ENCODE measurements at regions not wholly inside any gene's neighbourhood (a gene's known extent, or its start where the extent isn't known, plus 50 kb on each side); places are given as distances from the start of the nearest gene placed in this dataset.

GRCh38 chr4:176920694-176921093 lies 128.0 kb upstream of the VEGFC start:
- in situ Hi-C loops (cut with HindIII; ENCODE audit: extremely low pct_ligation_motif_present, low pct_unique_long_range_greater_than_20kb) (no loop called here), intact Hi-C loops (cut with micrococcal nuclease; ENCODE audit: unreplicated experiment) (no loop called here)
- no peaks in the 10 kb centered on the region for H3K79me2 ChIP-seq (ENCODE audit: insufficient read depth, low read length)
- H2AFZ ChIP-seq (ENCODE audit: low read length): no peak overlapping the region
- no TSS peak for BruUV-seq (replicated peaks)
- FAIRE-seq (no peak), DNase-seq (ENCODE audit: low spot score) (no peak), ATAC-seq (no peak)
- H3K4me3 ChIP-seq (replicated peaks in 1 of 3; ENCODE audit: insufficient read depth in 1 of 3, low read depth in 2 of 3, low read length in 3 of 3): no peak overlapping the region
- WGBS (ENCODE audit: low lambda C conversion rate): 0% methylated on average over 4 of the region's 4 CpGs
- no peaks in the 10 kb centered on the region for H3K27me3 ChIP-seq (ENCODE audit: control insufficient read depth in 1 of 2, insufficient read depth in 2 of 2, low read length in 2 of 2)
- CTCF ChIA-PET (ENCODE audit: low intra/inter-chr PET ratio, low total read pairs): no interaction called here
- POLR2A ChIA-PET: no interaction called here
- H3K36me3 ChIP-seq (replicated peaks in 1 of 2; ENCODE audit: control insufficient read depth in 1 of 2, insufficient read depth in 2 of 2, low read length in 2 of 2): no peaks in the 10 kb centered on the region
- no peak overlapping the region for H3K27ac ChIP-seq (ENCODE audit: extremely low read length, insufficient read depth, low read length)
- peaks cover 2% of the 10 kb centered on the region; the same call in 1 of the 2 replicates for H3K9me3 ChIP-seq (ENCODE audit: low read length)
- no peak for TF ChIP-seq ZBTB21 (CRISPR knock-in tag; IDR thresholded peaks at IDR 0.05)
- no peak for TF ChIP-seq ZNF354B (CRISPR knock-in tag; IDR thresholded peaks at IDR 0.05)
- TF ChIP-seq GMEB2 (CRISPR knock-in tag; IDR thresholded peaks at IDR 0.05; ENCODE audit: low read depth): no peak
- no peak for TF ChIP-seq NR1H2 (CRISPR knock-in tag; IDR thresholded peaks at IDR 0.05; ENCODE audit: borderline replicate concordance, low read depth)
- TF ChIP-seq MIER3 (CRISPR knock-in tag; IDR thresholded peaks at IDR 0.05; ENCODE audit: borderline replicate concordance): no peak
- no peak for TF ChIP-seq ZNF496 (CRISPR knock-in tag; IDR thresholded peaks at IDR 0.05; ENCODE audit: insufficient replicate concordance)
- TF ChIP-seq MTF2 (CRISPR knock-in tag; IDR thresholded peaks at IDR 0.05; ENCODE audit: borderline replicate concordance): no peak
- TF ChIP-seq FIP1L1 (IDR thresholded peaks at IDR 0.05; ENCODE audit: borderline replicate concordance, insufficient read depth, low read depth, low read length): no peak
- TF ChIP-seq CTCF (CRISPR knock-in tag; IDR thresholded peaks at IDR 0.05): no peak
- TF ChIP-seq NFIB (CRISPR knock-in tag; IDR thresholded peaks at IDR 0.05; ENCODE audit: borderline replicate concordance): no peak
- TF ChIP-seq ZNF670 (CRISPR knock-in tag; IDR thresholded peaks at IDR 0.05; ENCODE audit: borderline replicate concordance): no peak
- TF ChIP-seq PRDM10 (CRISPR knock-in tag; IDR thresholded peaks at IDR 0.05; ENCODE audit: low read depth): no peak
- TF ChIP-seq HDAC1 (CRISPR knock-in tag; IDR thresholded peaks at IDR 0.05): no peak
- TF ChIP-seq NFYB (CRISPR knock-in tag; IDR thresholded peaks at IDR 0.05): no peak
- no peak for TF ChIP-seq ZNF737 (CRISPR knock-in tag; IDR thresholded peaks at IDR 0.05; ENCODE audit: borderline replicate concordance)
- no peak for TF ChIP-seq TOE1 (CRISPR knock-in tag; IDR thresholded peaks at IDR 0.05)
- H3K4me2 ChIP-seq (ENCODE audit: low read depth, low read length): no peak overlapping the region
- no peak overlapping the region for H3K9ac ChIP-seq (ENCODE audit: insufficient read depth, low read depth, low read length)
- H3K4me1 ChIP-seq (ENCODE audit: insufficient read depth, low read length): no peaks in the 10 kb centered on the region
- no peaks in the 10 kb centered on the region for H4K20me1 ChIP-seq (ENCODE audit: insufficient read depth, low read length)
